Osteoblast (primary cell): ENCODE measurements at regions not wholly inside any gene's neighbourhood (a gene's known extent, or its start where the extent isn't known, plus 50 kb on each side); places are given as distances from the start of the nearest gene placed in this dataset.

Experiments
- DNase-seq: peaks from one replicate; pipeline ENCODE4 v3.0.0; 2011; ENCODE audit warnings: low spot score, mixed read lengths; ENCODE audit not compliant: insufficient read length; ENCODE audit errors: missing footprints
- H2AFZ ChIP-seq: 2 replicates; pipeline ENCODE4 v1.6.0; 2011; ENCODE audit warnings: mild to moderate bottlenecking, low read length
- H3K27ac ChIP-seq: 2 replicates; pipeline ENCODE4 v1.5.1; 2011; ENCODE audit warnings: mild to moderate bottlenecking, low read depth, low read length, moderate library complexity
- H3K27me3 ChIP-seq: 2 replicates; pipeline ENCODE4 v1.6.0; 2012; ENCODE audit warnings: mild to moderate bottlenecking, control low read depth, inconsistent platforms, low read length, moderate library complexity; ENCODE audit not compliant: insufficient read depth
- H3K36me3 ChIP-seq: 2 replicates; pipeline ENCODE4 v1.5.1; 2011; ENCODE audit warnings: mild to moderate bottlenecking, low read length, control low read depth, moderate library complexity; ENCODE audit not compliant: insufficient read depth
- H3K4me1 ChIP-seq: 2 replicates; pipeline ENCODE4 v1.5.1; 2011; ENCODE audit warnings: mild to moderate bottlenecking, low read length, control low read depth, moderate library complexity; ENCODE audit not compliant: insufficient read depth
- H3K4me2 ChIP-seq: 2 replicates; pipeline ENCODE4 v1.6.0; 2011; ENCODE audit warnings: mild to moderate bottlenecking, low read length; ENCODE audit not compliant: insufficient read depth
- H3K4me3 ChIP-seq: fragments of 200-600 bp; sonication (generic); 3 replicates; pipeline ENCODE4 v1.5.1; 2012; ENCODE audit warnings: mild to moderate bottlenecking, low read length, inconsistent platforms; ENCODE audit not compliant: insufficient read depth
- H3K79me2 ChIP-seq: 2 replicates; pipeline ENCODE4 v1.6.0; 2012; ENCODE audit warnings: mild to moderate bottlenecking, low read length, control low read depth, inconsistent platforms; ENCODE audit not compliant: insufficient read depth
- H3K9me3 ChIP-seq: 2 replicates; pipeline ENCODE4 v1.5.1; 2011; ENCODE audit warnings: low read depth, low read length, control low read depth
- H4K20me1 ChIP-seq: 2 replicates; pipeline ENCODE4 v1.6.0; 2012; ENCODE audit warnings: mild to moderate bottlenecking, low read length, control low read depth; ENCODE audit not compliant: insufficient read depth
- CTCF ChIP-seq: IDR thresholded peaks from 2 replicates; pipeline ENCODE4 v1.5.1; 2011; ENCODE audit warnings: mild to moderate bottlenecking, low read depth, low read length, moderate library complexity; ENCODE audit errors: extremely low read depth

GRCh38 chr1:164967300-164967699, 389.2 kb downstream of the LMX1A start:
- Histone ChIP-seq H3K27ac (no peak overlapping the region), H3K4me3 (no peak overlapping the region), H3K4me2 (no peak overlapping the region), H4K20me1 (no peaks in the 10 kb centered on the region), H2AFZ (no peak overlapping the region), H3K79me2 (no peaks in the 10 kb centered on the region), H3K27me3 (no peaks in the 10 kb centered on the region), H3K4me1 (no peaks in the 10 kb centered on the region), H3K36me3 (no peaks in the 10 kb centered on the region), H3K9me3 (peaks cover 2% of the 10 kb centered on the region)
- DNase-seq: no peak
- TF ChIP-seq CTCF: no peak

- Histone ChIP-seq H3K4me1 (no peaks in the 10 kb centered on the region), H3K36me3 (no peaks in the 10 kb centered on the region), H2AFZ (no peak overlapping the region), H3K27me3 (no peaks in the 10 kb centered on the region), H3K4me3 (no peak overlapping the region), H3K4me2 (no peak overlapping the region), H4K20me1 (no peaks in the 10 kb centered on the region), H3K9me3 (peaks cover 2% of the 10 kb centered on the region), H3K27ac (no peak overlapping the region), H3K79me2 (no peaks in the 10 kb centered on the region)
- TF ChIP-seq CTCF: no peak
- no peak for DNase-seq
Observed at GRCh38 chr1:164961715-164962114, 394.8 kb downstream of the LMX1A start.

GRCh38 chr1:164958982-164959768, 397.3 kb downstream of the LMX1A start:
- no peaks in the 10 kb centered on the region for H3K9me3 ChIP-seq
- no peak overlapping the region for H3K27ac ChIP-seq
- TF ChIP-seq CTCF: no peak
- no peaks in the 10 kb centered on the region for H3K27me3 ChIP-seq
- no peak overlapping the region for H3K4me2 ChIP-seq
- no peaks in the 10 kb centered on the region for H4K20me1 ChIP-seq
- H3K4me1 ChIP-seq: no peaks in the 10 kb centered on the region
- H3K4me3 ChIP-seq: no peak overlapping the region
- H3K79me2 ChIP-seq: no peaks in the 10 kb centered on the region
- H2AFZ ChIP-seq: no peak overlapping the region
- no peaks in the 10 kb centered on the region for H3K36me3 ChIP-seq
- peak; percentile 49 for DNase-seq

GRCh38 chr1:164953815-164954214, 394.8 kb downstream of the PBX1 start:
- no peaks in the 10 kb centered on the region for H3K4me1 ChIP-seq
- TF ChIP-seq CTCF: no peak

More at GRCh38 chr1:164953815-164954214, 394.8 kb downstream of the PBX1 start:
- H3K79me2 ChIP-seq: no peaks in the 10 kb centered on the region
- H3K4me3 ChIP-seq: no peak overlapping the region
- H3K36me3 ChIP-seq: no peaks in the 10 kb centered on the region
- no peak overlapping the region for H3K27ac ChIP-seq
- no peaks in the 10 kb centered on the region for H3K9me3 ChIP-seq
- no peak overlapping the region for H3K4me2 ChIP-seq
- H4K20me1 ChIP-seq: no peaks in the 10 kb centered on the region
- no peak overlapping the region for H2AFZ ChIP-seq
- H3K27me3 ChIP-seq: no peaks in the 10 kb centered on the region
- peak; percentile 42 for DNase-seq
